PC-9 (cell line): ENCODE measurements at regions not wholly inside any gene's neighbourhood (a gene's known extent, or its start where the extent isn't known, plus 50 kb on each side); places are given as distances from the start of the nearest gene placed in this dataset.
"Not testable (repeated sequence)": the region's sequence is repeated elsewhere in the genome, so short reads cannot be mapped to it uniquely, and the experiment has no call there.

ENCODE experiments used
- CTCF ChIP-seq: fragments of 200-600 bp; sonication (generic); conservative IDR thresholded peaks from 2 replicates; pipeline ENCODE4 v1.6.1; 2017; ENCODE audit warnings: mixed run types, antibody characterized with exemption, mild to moderate bottlenecking, moderate library complexity
- EZH2 ChIP-seq: fragments of 200-600 bp; sonication (generic); IDR thresholded peaks from 2 replicates; pipeline ENCODE4 v1.8.0; 2017; ENCODE audit warnings: antibody characterized with exemption, low read depth

- not testable (repeated sequence) for TF ChIP-seq EZH2, CTCF
Observed at GRCh38 chr13:18303240-18303813, 878.3 kb downstream of the TUBA3C start.
